ENCODE measurements at regions not wholly inside any gene's neighbourhood (a gene's known extent, or its start where the extent isn't known, plus 50 kb on each side); places are given as distances from the start of the nearest gene placed in this dataset.
"Not testable (repeated sequence)": the region's sequence is repeated elsewhere in the genome, so short reads cannot be mapped to it uniquely, and the experiment has no call there.

GRCh38 chr5:61232490-61233050 lies 70.3 kb upstream of the SMIM15 start:
- Histone ChIP-seq H3K4me1 (ENCODE audit: control insufficient read depth in 2 of 2, insufficient read depth in 1 of 2, low read depth in 1 of 2, low read length in 2 of 2) (peaks cover 0 to 2% of the 10 kb centered on the region in 2 donors), H3K27ac (replicated peaks; ENCODE audit: low read length) (no peak overlapping the region), H4K8ac (ENCODE audit: low read depth, low read length) (no peak overlapping the region)

GRCh38 chr5:61234019-61234418 lies 71.8 kb upstream of the SMIM15 start:
- DNase-seq (ENCODE audit: low spot score), result no peak
- Histone ChIP-seq H3K27ac (replicated peaks; ENCODE audit: low read length) (no peak overlapping the region), H3K4ac (ENCODE audit: low read length) (no peak overlapping the region), H2BK12ac (ENCODE audit: low read length) (no peak overlapping the region), H3K18ac (ENCODE audit: low read length) (no peak overlapping the region), H2BK120ac (ENCODE audit: low read depth, low read length) (no peak overlapping the region), H3K79me1 (ENCODE audit: low read depth, low read length) (no peaks in the 10 kb centered on the region), H3K4me2 (ENCODE audit: insufficient read depth, low read length, poor library complexity, severe bottlenecking) (no peak overlapping the region), H3K27me3 (ENCODE audit: control insufficient read depth in 3 of 3, insufficient read depth in 3 of 3, low read depth in 1 of 3, low read length in 3 of 3) (no peaks in the 10 kb centered on the region), H2AK5ac (ENCODE audit: low read depth, low read length) (no peak overlapping the region), H4K91ac (ENCODE audit: low read depth, low read length, poor library complexity) (no peak overlapping the region), H3K4me1 (ENCODE audit: control insufficient read depth in 2 of 2, insufficient read depth in 1 of 2, low read depth in 1 of 2, low read length in 2 of 2) (no peaks in the 10 kb centered on the region), H3K14ac (ENCODE audit: low read length) (no peak overlapping the region), H2BK5ac (ENCODE audit: low read length) (no peak overlapping the region), H3K9ac (ENCODE audit: low read depth, low read length, poor library complexity) (no peak overlapping the region), H2AFZ (ENCODE audit: low read length) (no peak overlapping the region), H3K23ac (ENCODE audit: low read depth, low read length, poor library complexity) (no peak overlapping the region), H2BK15ac (ENCODE audit: low read length) (no peak overlapping the region), H3K36me3 (replicated peaks in 1 of 2; ENCODE audit: control insufficient read depth in 2 of 2, insufficient read depth in 2 of 2, low read length in 2 of 2) (no peaks in the 10 kb centered on the region), H4K8ac (ENCODE audit: low read depth, low read length) (no peak overlapping the region), H3K9me3 (replicated peaks in 1 of 2; ENCODE audit: control insufficient read depth in 2 of 2, insufficient read depth in 1 of 2, low read depth in 1 of 2, low read length in 2 of 2) (peaks cover 0 to 7% of the 10 kb centered on the region in 2 donors), H3K4me3 (ENCODE audit: low read length in 2 of 2) (no peak overlapping the region)
- no CpG with 5 or more reads among the region's 4 CpGs for WGBS, 2 donors (ENCODE audit: extremely low coverage in 2 of 2, insufficient read length in 2 of 2, insufficient replicate concordance in 1 of 2)

More at GRCh38 chr5:61232490-61233050, 70.3 kb upstream of the SMIM15 start:
- Histone ChIP-seq H4K91ac (ENCODE audit: low read depth, low read length, poor library complexity) (no peak overlapping the region), H2BK5ac (ENCODE audit: low read length) (no peak overlapping the region), H2BK15ac (ENCODE audit: low read length) (no peak overlapping the region), H2AFZ (ENCODE audit: low read length) (no peak overlapping the region), H3K23ac (ENCODE audit: low read depth, low read length, poor library complexity) (no peak overlapping the region), H3K4ac (ENCODE audit: low read length) (no peak overlapping the region), H3K18ac (ENCODE audit: low read length) (no peak overlapping the region), H2BK12ac (ENCODE audit: low read length) (no peak overlapping the region), H3K9ac (ENCODE audit: low read depth, low read length, poor library complexity) (no peak overlapping the region), H3K36me3 (replicated peaks in 1 of 2; ENCODE audit: control insufficient read depth in 2 of 2, insufficient read depth in 2 of 2, low read length in 2 of 2) (no peaks in the 10 kb centered on the region), H3K79me1 (ENCODE audit: low read depth, low read length) (no peaks in the 10 kb centered on the region), H3K27me3 (ENCODE audit: control insufficient read depth in 3 of 3, insufficient read depth in 3 of 3, low read depth in 1 of 3, low read length in 3 of 3) (no peaks in the 10 kb centered on the region), H2AK5ac (ENCODE audit: low read depth, low read length) (no peak overlapping the region), H3K4me2 (ENCODE audit: insufficient read depth, low read length, poor library complexity, severe bottlenecking) (no peak overlapping the region), H3K14ac (ENCODE audit: low read length) (no peak overlapping the region), H3K4me3 (ENCODE audit: low read length in 2 of 2) (no peak overlapping the region), H2BK120ac (ENCODE audit: low read depth, low read length) (no peak overlapping the region), H3K9me3 (replicated peaks in 1 of 2; ENCODE audit: control insufficient read depth in 2 of 2, insufficient read depth in 1 of 2, low read depth in 1 of 2, low read length in 2 of 2) (peaks cover 0 to 2% of the 10 kb centered on the region in 2 donors)
- no peak for DNase-seq (ENCODE audit: low spot score)
- no CpG with 5 or more reads among the region's 3 CpGs for WGBS, 2 donors (ENCODE audit: extremely low coverage in 2 of 2, insufficient read length in 2 of 2, insufficient replicate concordance in 1 of 2)

GRCh38 chr5:61236715-61237114 lies 74.4 kb upstream of the SMIM15 start:
- H2AK5ac ChIP-seq (ENCODE audit: low read depth, low read length); H3K9me3 ChIP-seq (replicated peaks in 1 of 2; ENCODE audit: control insufficient read depth in 2 of 2, insufficient read depth in 1 of 2, low read depth in 1 of 2, low read length in 2 of 2); H3K4me1 ChIP-seq (ENCODE audit: control insufficient read depth in 2 of 2, insufficient read depth in 1 of 2, low read depth in 1 of 2, low read length in 2 of 2); DNase-seq (ENCODE audit: low spot score); H3K9ac ChIP-seq (ENCODE audit: low read depth, low read length, poor library complexity); H4K91ac ChIP-seq (ENCODE audit: low read depth, low read length, poor library complexity); H4K8ac ChIP-seq (ENCODE audit: low read depth, low read length); H3K4ac ChIP-seq (ENCODE audit: low read length); H2BK15ac ChIP-seq (ENCODE audit: low read length); H3K14ac ChIP-seq (ENCODE audit: low read length); H3K4me3 ChIP-seq (ENCODE audit: low read length in 2 of 2); H3K79me1 ChIP-seq (ENCODE audit: low read depth, low read length); H3K27ac ChIP-seq (replicated peaks; ENCODE audit: low read length); H3K23ac ChIP-seq (ENCODE audit: low read depth, low read length, poor library complexity); H3K4me2 ChIP-seq (ENCODE audit: insufficient read depth, low read length, poor library complexity, severe bottlenecking); H3K36me3 ChIP-seq (replicated peaks in 1 of 2; ENCODE audit: control insufficient read depth in 2 of 2, insufficient read depth in 2 of 2, low read length in 2 of 2); H3K27me3 ChIP-seq (ENCODE audit: control insufficient read depth in 3 of 3, insufficient read depth in 3 of 3, low read depth in 1 of 3, low read length in 3 of 3); H2BK120ac ChIP-seq (ENCODE audit: low read depth, low read length); H3K18ac ChIP-seq (ENCODE audit: low read length); H2AFZ ChIP-seq (ENCODE audit: low read length); H2BK5ac ChIP-seq (ENCODE audit: low read length); H2BK12ac ChIP-seq (ENCODE audit: low read length): not testable (repeated sequence)
- no CpG with 5 or more reads among the region's 3 CpGs for WGBS, 2 donors (ENCODE audit: extremely low coverage in 2 of 2, insufficient read length in 2 of 2, insufficient replicate concordance in 1 of 2)

GRCh38 chr5:61245486-61245885 lies 83.2 kb upstream of the SMIM15 start:
- Histone ChIP-seq H3K4me1 (ENCODE audit: control insufficient read depth in 2 of 2, insufficient read depth in 1 of 2, low read depth in 1 of 2, low read length in 2 of 2) (no peaks in the 10 kb centered on the region), H4K8ac (ENCODE audit: low read depth, low read length) (no peak overlapping the region), H3K14ac (ENCODE audit: low read length) (no peak overlapping the region), H2BK12ac (ENCODE audit: low read length) (no peak overlapping the region), H3K36me3 (replicated peaks in 1 of 2; ENCODE audit: control insufficient read depth in 2 of 2, insufficient read depth in 2 of 2, low read length in 2 of 2) (no peaks in the 10 kb centered on the region), H3K9me3 (replicated peaks in 1 of 2; ENCODE audit: control insufficient read depth in 2 of 2, insufficient read depth in 1 of 2, low read depth in 1 of 2, low read length in 2 of 2) (no peaks in the 10 kb centered on the region), H3K18ac (ENCODE audit: low read length) (no peak overlapping the region), H2AK5ac (ENCODE audit: low read depth, low read length) (no peak overlapping the region), H3K4me3 (ENCODE audit: low read length in 2 of 2) (no peak overlapping the region), H4K91ac (ENCODE audit: low read depth, low read length, poor library complexity) (no peak overlapping the region), H2BK5ac (ENCODE audit: low read length) (no peak overlapping the region), H3K9ac (ENCODE audit: low read depth, low read length, poor library complexity) (no peak overlapping the region), H3K79me1 (ENCODE audit: low read depth, low read length) (no peaks in the 10 kb centered on the region), H2BK120ac (ENCODE audit: low read depth, low read length) (no peak overlapping the region), H3K4ac (ENCODE audit: low read length) (no peak overlapping the region), H3K27ac (replicated peaks; ENCODE audit: low read length) (no peak overlapping the region), H3K27me3 (ENCODE audit: control insufficient read depth in 3 of 3, insufficient read depth in 3 of 3, low read depth in 1 of 3, low read length in 3 of 3) (no peaks in the 10 kb centered on the region), H2AFZ (ENCODE audit: low read length) (no peak overlapping the region), H3K4me2 (ENCODE audit: insufficient read depth, low read length, poor library complexity, severe bottlenecking) (no peak overlapping the region), H3K23ac (ENCODE audit: low read depth, low read length, poor library complexity) (no peak overlapping the region), H2BK15ac (ENCODE audit: low read length) (no peak overlapping the region)
- no CpG with 5 or more reads among the region's 4 CpGs for WGBS, 2 donors (ENCODE audit: extremely low coverage in 2 of 2, insufficient read length in 2 of 2, insufficient replicate concordance in 1 of 2)
- no peak for DNase-seq (ENCODE audit: low spot score)

Data from neuronal stem cell (in vitro differentiated cells).